Pancreas (tissue), 10 donors: ENCODE measurements at regions not wholly inside any gene's neighbourhood (a gene's known extent, or its start where the extent isn't known, plus 50 kb on each side); places are given as distances from the start of the nearest gene placed in this dataset.

Experiments used
- ATAC-seq, 4 donors: fragments of 200-7000 bp; cut with Tn5 transposase; one replicate each; pipeline versions ENCODE4 v1.8.0 to v1.9.1; 2020; ENCODE audit warnings: mild to moderate bottlenecking in 4 of 4, moderate library complexity in 4 of 4
- DNase-seq, 6 donors: peaks; one replicate each; pipeline ENCODE4 v3.0.0-alpha.2; 2020
- FAIRE-seq: peaks from 2 replicates; lab custom pipeline; 2012; peaks lifted over from hg19 to GRCh38; lab: Jason Lieb, UNC
- H3K27ac ChIP-seq, 4 donors: fragments of 200-600 bp; sonication (generic); 1 replicate in 3 of 4; 2 replicates in 1 of 4; pipeline versions ENCODE4 v1.5.0 to v1.8.0; 2020
- H3K27me3 ChIP-seq, 4 donors: fragments of 200-600 bp; one replicate each; pipeline ENCODE4 v1.8.0; 2021
- H3K36me3 ChIP-seq, 3 donors: fragments of 200-600 bp; sonication (generic) in 1 of 3; one replicate each; pipeline versions ENCODE4 v1.5.0 to v1.8.0; 2020 to 2021
- H3K4me1 ChIP-seq, 3 donors: fragments of 200-600 bp; one replicate each; pipeline ENCODE4 v1.8.0; 2021
- H3K4me3 ChIP-seq, 4 donors: fragments of 200-600 bp; sonication (generic) in 2 of 4; one replicate each; pipeline versions ENCODE4 v1.5.0 to v1.8.0; 2020 to 2021
- H3K9me3 ChIP-seq, 4 donors: fragments of 200-600 bp; one replicate each; pipeline ENCODE4 v1.8.0; 2021
- CTCF ChIP-seq, 4 donors: fragments of 200-600 bp; sonication (generic) in 3 of 4; IDR thresholded peaks; one replicate each; pipeline versions ENCODE4 v1.5.0 to v1.8.0; 2021; ENCODE audit warnings: antibody characterized with exemption in 4 of 4
- WGBS, 2 donors: extraction: QIAGEN DNeasy Blood & Tissue Kit; methylation state at CpG; one replicate each; pipeline ENCODE4 v1.1.7; 2013; 5-methylcytosine and 5-hydroxymethylcytosine counted together
- intact Hi-C, 3 donors: fragments of 100-400 bp; cut with DNase I; formaldehyde crosslinking; loops; one replicate each; pipeline versions ENCODE4 v1.11.1 to v1.14.2; 2022
- donor health status: healthy with polysubstance abuse.
- donor health status: DM: no; HTN: no; CAD: no; lungs with moderate emphysema.
- donor health status: DM: no; HTN: no; CAD: no.
- donor health status: control.
- donor health status: control.
- donor health status: Bipolar disorder and iron deficiency.
- donor health status: DM: yes; HTN: yes; CAD: no.
- donor health status: DM: no; HTN: no; CAD: no.
- donor health status: DM: no; HTN: no; CAD: no.
- donor health status: DM: yes; HTN: yes; CAD: no.

GRCh38 chr2:66303471-66303870 lies 131.5 kb upstream of the MEIS1 start:
- H3K9me3 ChIP-seq, result no peaks in the 10 kb centered on the region
- peaks cover 4 to 11% (median 5%) of the 10 kb centered on the region in 3 donors for H3K4me1 ChIP-seq
- DNase-seq, result no peak
- intact Hi-C loops, result no loop called here
- H3K27ac ChIP-seq, result no peak overlapping the region
- no peaks in the 10 kb centered on the region for H3K36me3 ChIP-seq
- no peaks in the 10 kb centered on the region for H3K27me3 ChIP-seq
- WGBS, 2 donors, result 86 to 92% methylated on average over 4 of the region's 4 CpGs
- FAIRE-seq, result no peak
- no peak overlapping the region for H3K4me3 ChIP-seq
- ATAC-seq, result no peak
- no peak for TF ChIP-seq CTCF (IDR thresholded peaks at IDR 0.05)

- ATAC-seq (no peak), DNase-seq (no peak), FAIRE-seq (no peak)
- no peak overlapping the region for H3K27ac ChIP-seq
- TF ChIP-seq CTCF (IDR thresholded peaks at IDR 0.05), result no peak
- 83 to 94% methylated on average over 9 of the region's 9 CpGs for WGBS, 2 donors
- peaks cover 4 to 11% (median 5%) of the 10 kb centered on the region in 3 donors for H3K4me1 ChIP-seq
- no peak overlapping the region for H3K4me3 ChIP-seq
- H3K9me3 ChIP-seq, result no peaks in the 10 kb centered on the region
- H3K36me3 ChIP-seq, result no peaks in the 10 kb centered on the region
- intact Hi-C loops, result no loop called here
- no peaks in the 10 kb centered on the region for H3K27me3 ChIP-seq
These were observed 133.2 kb upstream of the MEIS1 start for GRCh38 chr2:66301767-66302140.

- H3K36me3 ChIP-seq, result no peaks in the 10 kb centered on the region
- H3K9me3 ChIP-seq, result no peaks in the 10 kb centered on the region
- no peak for TF ChIP-seq CTCF (IDR thresholded peaks at IDR 0.05)
- no peak for DNase-seq
- no peaks in the 10 kb centered on the region for H3K27me3 ChIP-seq
- WGBS, 2 donors, result 65 to 72% methylated on average over 20 of the region's 20 CpGs
- no peak overlapping the region for H3K27ac ChIP-seq
- intact Hi-C loops, result no loop called here
- FAIRE-seq, result no peak
- H3K4me1 ChIP-seq, result peaks cover 4 to 11% (median 5%) of the 10 kb centered on the region in 3 donors
- peak in 2 of 4 donors; percentile 28 to 29 for ATAC-seq
- no peak overlapping the region for H3K4me3 ChIP-seq
These were observed 133.7 kb upstream of the MEIS1 start for GRCh38 chr2:66301022-66301766.

- 77 to 80% methylated on average over 1 of the region's 1 CpG for WGBS, 2 donors
- no peak overlapping the region for H3K4me3 ChIP-seq
- no peaks in the 10 kb centered on the region for H3K36me3 ChIP-seq
- no peak overlapping the region for H3K27ac ChIP-seq
- H3K4me1 ChIP-seq, result no peaks in the 10 kb centered on the region
- no peak for TF ChIP-seq CTCF (IDR thresholded peaks at IDR 0.05)
- ATAC-seq (no peak), FAIRE-seq (no peak), DNase-seq (no peak)
- no peaks in the 10 kb centered on the region for H3K27me3 ChIP-seq
- H3K9me3 ChIP-seq, result no peaks in the 10 kb centered on the region
- intact Hi-C loops, result no loop called here
These were observed 151.1 kb upstream of the MEIS1 start for GRCh38 chr2:66283787-66284186.

GRCh38 chr2:66281980-66282379 lies 152.9 kb upstream of the MEIS1 start:
- H3K27me3 ChIP-seq, result no peaks in the 10 kb centered on the region
- intact Hi-C loops, result no loop called here

More at GRCh38 chr2:66281980-66282379, 152.9 kb upstream of the MEIS1 start:
- no peaks in the 10 kb centered on the region for H3K36me3 ChIP-seq
- no peak for FAIRE-seq
- no peaks in the 10 kb centered on the region for H3K9me3 ChIP-seq
- no peaks in the 10 kb centered on the region for H3K4me1 ChIP-seq
- DNase-seq, result no peak
- no peak overlapping the region for H3K27ac ChIP-seq
- no peak overlapping the region for H3K4me3 ChIP-seq
- no peak for TF ChIP-seq CTCF (IDR thresholded peaks at IDR 0.05)
- no peak for ATAC-seq
